ENCODE measurements at regions not wholly inside any gene's neighbourhood (a gene's known extent, or its start where the extent isn't known, plus 50 kb on each side); places are given as distances from the start of the nearest gene placed in this dataset.

DNA sequence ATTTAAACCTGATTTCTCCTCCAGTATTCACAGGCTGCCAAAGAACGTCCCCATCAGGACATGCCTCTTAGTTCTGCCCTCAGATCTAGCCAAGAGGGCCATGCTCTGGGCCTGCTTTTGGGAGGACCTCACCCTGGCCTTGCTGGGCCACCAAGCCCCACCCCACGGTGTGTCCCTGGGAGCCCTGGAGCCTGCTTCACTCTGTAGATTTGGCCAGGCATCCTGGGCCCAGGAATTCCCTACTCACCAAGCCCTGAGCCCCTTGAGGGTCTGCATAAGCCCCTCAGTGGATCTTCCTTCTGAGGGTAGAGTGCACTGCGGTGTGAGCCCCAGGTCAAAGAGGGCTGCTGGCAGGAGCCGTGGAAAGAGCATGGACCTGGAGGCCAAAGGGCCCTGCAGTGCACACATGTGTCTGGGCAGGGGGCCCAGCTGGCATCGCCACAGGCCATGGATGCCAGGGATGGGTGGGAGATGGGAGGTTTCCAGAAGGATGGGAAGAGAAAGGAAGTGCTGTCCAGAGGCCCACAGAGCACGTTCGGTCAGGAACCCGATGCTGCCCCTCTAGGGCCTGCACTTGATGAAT is 98.0 kb downstream of the DACT2 start:
- FAIRE-seq (no peak), DNase-seq (ENCODE audit: low read depth) (no peak)
- H3K36me3 ChIP-seq (ENCODE audit: control insufficient read depth, insufficient read depth, low read length) = no peaks in the 10 kb centered on the region
- no peak overlapping the region for H3K4me3 ChIP-seq (ENCODE audit: low read depth, low read length)
- TF ChIP-seq, protein P1, sequence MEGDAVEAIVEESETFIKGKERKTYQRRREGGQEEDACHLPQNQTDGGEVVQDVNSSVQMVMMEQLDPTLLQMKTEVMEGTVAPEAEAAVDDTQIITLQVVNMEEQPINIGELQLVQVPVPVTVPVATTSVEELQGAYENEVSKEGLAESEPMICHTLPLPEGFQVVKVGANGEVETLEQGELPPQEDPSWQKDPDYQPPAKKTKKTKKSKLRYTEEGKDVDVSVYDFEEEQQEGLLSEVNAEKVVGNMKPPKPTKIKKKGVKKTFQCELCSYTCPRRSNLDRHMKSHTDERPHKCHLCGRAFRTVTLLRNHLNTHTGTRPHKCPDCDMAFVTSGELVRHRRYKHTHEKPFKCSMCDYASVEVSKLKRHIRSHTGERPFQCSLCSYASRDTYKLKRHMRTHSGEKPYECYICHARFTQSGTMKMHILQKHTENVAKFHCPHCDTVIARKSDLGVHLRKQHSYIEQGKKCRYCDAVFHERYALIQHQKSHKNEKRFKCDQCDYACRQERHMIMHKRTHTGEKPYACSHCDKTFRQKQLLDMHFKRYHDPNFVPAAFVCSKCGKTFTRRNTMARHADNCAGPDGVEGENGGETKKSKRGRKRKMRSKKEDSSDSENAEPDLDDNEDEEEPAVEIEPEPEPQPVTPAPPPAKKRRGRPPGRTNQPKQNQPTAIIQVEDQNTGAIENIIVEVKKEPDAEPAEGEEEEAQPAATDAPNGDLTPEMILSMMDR (IDR thresholded peaks at IDR 0.05; ENCODE audit: insufficient read depth, low read length, severe bottlenecking) = no peak
- H3K27me3 ChIP-seq (ENCODE audit: control insufficient read depth, insufficient read depth, low read length) = peaks cover 2% of the 10 kb centered on the region

DNA sequence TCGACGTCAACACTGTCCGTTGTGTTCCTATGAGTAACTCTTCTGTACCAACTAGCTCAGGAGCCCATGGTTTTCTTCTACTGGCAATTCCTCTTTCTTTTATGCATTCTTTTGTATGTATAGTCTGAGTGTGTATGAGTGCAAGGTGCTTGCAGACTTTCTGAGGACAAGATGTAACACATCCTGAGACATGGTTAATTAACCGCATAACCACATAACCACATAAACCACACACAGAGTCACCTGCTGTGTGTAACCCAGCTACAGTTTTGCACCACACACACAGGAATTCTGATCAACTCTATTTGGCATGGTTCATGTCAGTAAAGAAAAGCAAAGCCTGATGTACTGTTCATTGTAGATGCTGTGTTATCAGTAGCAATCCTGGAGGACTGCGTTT is 98.6 kb downstream of the DACT2 start:
- Histone ChIP-seq H3K4me3 (ENCODE audit: low read depth, low read length) (no peak overlapping the region), H3K27me3 (ENCODE audit: control insufficient read depth, insufficient read depth, low read length) (peaks cover 2% of the 10 kb centered on the region), H3K36me3 (ENCODE audit: control insufficient read depth, insufficient read depth, low read length) (no peaks in the 10 kb centered on the region)
- TF ChIP-seq, protein P1 (IDR thresholded peaks at IDR 0.05; ENCODE audit: insufficient read depth, low read length, severe bottlenecking) = no peak
- peak; percentile 12 for DNase-seq (ENCODE audit: low read depth)
- FAIRE-seq = no peak

DNA sequence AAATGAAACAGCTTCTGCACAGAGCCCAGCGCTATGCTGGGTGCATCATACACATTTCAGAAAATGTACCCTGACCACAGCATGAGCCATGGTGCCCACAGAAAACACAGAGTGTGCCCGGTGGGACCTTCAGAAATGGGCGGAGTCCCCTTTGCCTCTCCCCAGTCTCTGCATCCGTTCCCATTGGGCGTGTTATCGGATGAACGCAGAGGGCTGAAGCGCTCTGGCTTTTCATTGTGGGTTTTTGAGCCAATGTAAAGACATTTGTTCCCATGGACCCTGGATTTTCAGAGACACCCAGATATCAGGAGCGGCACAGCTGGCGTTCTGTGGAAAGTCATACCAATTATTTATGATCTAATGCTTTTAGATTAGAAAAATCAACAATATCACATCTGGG is 99.8 kb downstream of the DACT2 start:
- FAIRE-seq = no peak
- no peak for DNase-seq (ENCODE audit: low read depth)
- Histone ChIP-seq H3K4me3 (ENCODE audit: low read depth, low read length) (no peak overlapping the region), H3K27me3 (ENCODE audit: control insufficient read depth, insufficient read depth, low read length) (no peaks in the 10 kb centered on the region), H3K36me3 (ENCODE audit: control insufficient read depth, insufficient read depth, low read length) (no peaks in the 10 kb centered on the region)
- TF ChIP-seq, protein P1 (IDR thresholded peaks at IDR 0.05; ENCODE audit: insufficient read depth, low read length, severe bottlenecking) = no peak

DNA sequence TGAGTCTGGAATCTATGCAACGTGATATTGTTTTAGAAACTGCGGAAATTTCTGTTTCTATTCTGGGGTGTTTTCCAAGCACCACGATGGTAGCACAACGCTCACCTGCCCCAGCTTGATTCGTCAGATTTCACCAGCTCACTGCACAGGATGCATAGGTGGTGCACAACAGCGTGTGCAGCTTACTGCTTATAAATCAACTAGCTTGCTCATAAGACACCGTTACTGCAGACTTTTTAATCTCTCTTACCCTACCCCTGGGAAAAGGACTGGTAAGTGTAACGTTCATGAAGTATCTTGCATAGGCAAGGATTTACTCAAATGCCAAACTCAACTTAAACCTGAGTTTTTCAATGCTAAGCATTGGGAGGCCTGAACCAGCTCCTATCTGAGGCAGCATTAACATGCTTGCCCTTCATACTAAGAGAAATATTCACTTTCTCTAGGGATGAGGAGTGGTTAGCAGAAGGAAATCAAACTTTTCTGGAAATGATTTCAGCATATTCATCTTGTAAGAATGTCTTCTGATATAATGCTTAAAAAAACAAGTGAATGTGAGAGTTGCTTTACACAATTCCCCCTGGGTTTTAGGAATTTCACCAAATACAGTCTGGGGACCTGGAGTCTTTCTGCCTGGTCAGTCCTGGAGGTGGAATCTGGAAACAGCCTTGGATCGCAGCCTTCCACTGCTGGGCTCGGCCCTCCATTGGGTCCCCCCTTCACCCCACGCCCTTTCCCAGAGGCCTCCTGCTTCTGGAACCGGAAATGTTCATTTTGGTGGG is 100.6 kb downstream of the DACT2 start:
- no peak overlapping the region for H3K4me3 ChIP-seq (ENCODE audit: low read depth, low read length)
- no peak for FAIRE-seq
- peak; percentile 7 for DNase-seq (ENCODE audit: low read depth)
- no peaks in the 10 kb centered on the region for H3K27me3 ChIP-seq (ENCODE audit: control insufficient read depth, insufficient read depth, low read length)
- TF ChIP-seq, protein P1 (IDR thresholded peaks at IDR 0.05; ENCODE audit: insufficient read depth, low read length, severe bottlenecking) = no peak
- H3K36me3 ChIP-seq (ENCODE audit: control insufficient read depth, insufficient read depth, low read length) = no peaks in the 10 kb centered on the region

DNA sequence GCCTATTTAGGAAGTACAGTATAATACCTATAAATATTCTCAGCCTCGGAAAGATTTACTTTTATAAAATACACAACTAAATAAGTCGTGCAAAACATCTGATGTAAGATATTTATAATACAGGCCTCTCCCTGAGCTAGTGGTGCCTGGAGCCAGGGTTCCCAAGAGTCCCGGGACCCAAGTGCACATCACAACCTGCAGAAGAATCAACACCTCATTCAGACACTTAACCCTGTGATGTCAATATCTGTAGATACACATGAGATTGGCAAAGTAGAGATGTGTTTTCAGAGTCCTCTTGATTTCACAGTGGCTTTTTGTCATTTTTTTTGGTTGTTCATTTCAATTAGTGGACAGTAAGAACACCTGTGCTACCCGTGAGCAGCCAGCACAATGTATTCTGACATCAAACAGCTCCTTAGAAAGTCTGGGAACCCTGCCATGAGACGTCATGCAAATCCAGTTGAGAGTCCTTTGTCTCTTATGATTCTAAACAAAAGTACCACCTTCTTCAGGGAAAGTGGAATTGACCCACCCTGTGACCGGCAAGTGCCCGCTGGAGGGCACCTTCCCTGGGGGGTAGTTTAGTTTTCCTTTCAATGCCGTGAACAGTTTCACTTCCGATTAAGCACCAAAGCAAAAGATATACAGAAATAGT is 101.6 kb downstream of the DACT2 start:
- TF ChIP-seq, protein P1 (IDR thresholded peaks at IDR 0.05; ENCODE audit: insufficient read depth, low read length, severe bottlenecking) = no peak
- no peak for DNase-seq (ENCODE audit: low read depth)
- Histone ChIP-seq H3K27me3 (ENCODE audit: control insufficient read depth, insufficient read depth, low read length) (no peaks in the 10 kb centered on the region), H3K36me3 (ENCODE audit: control insufficient read depth, insufficient read depth, low read length) (no peaks in the 10 kb centered on the region), H3K4me3 (ENCODE audit: low read depth, low read length) (no peak overlapping the region)
- FAIRE-seq = no peak
